ENCODE measurements at regions not wholly inside any gene's neighbourhood (a gene's known extent, or its start where the extent isn't known, plus 50 kb on each side); places are given as distances from the start of the nearest gene placed in this dataset.
"Not testable (repeated sequence)": the region's sequence is repeated elsewhere in the genome, so short reads cannot be mapped to it uniquely, and the experiment has no call there.

GRCh38 chr12:94916663-94917062 is 86.8 kb downstream of the NDUFA12 start:
- no peak for DNase-seq (ENCODE audit: low read depth in 2 of 2)

GRCh38 chr12:94909663-94910062 is 93.8 kb downstream of the NDUFA12 start:
- no peak for DNase-seq (ENCODE audit: low read depth in 2 of 2)

- DNase-seq (ENCODE audit: low read depth in 2 of 2) = not testable (repeated sequence)
Measured at GRCh38 chr12:94905749-94906148, 97.7 kb downstream of the NDUFA12 start.

GRCh38 chr12:94900496-94900895 is 103.0 kb downstream of the NDUFA12 start:
- DNase-seq (ENCODE audit: low read depth in 2 of 2) = no peak

GRCh38 chr12:94898388-94898787 is 105.1 kb downstream of the NDUFA12 start:
- no peak for DNase-seq (ENCODE audit: low read depth in 2 of 2)

- DNase-seq (ENCODE audit: low read depth in 2 of 2) = no peak
Measured at GRCh38 chr12:94892544-94893267, 110.8 kb downstream of the NDUFA12 start.

- no peak for DNase-seq (ENCODE audit: low read depth in 2 of 2)
Measured at GRCh38 chr12:94889445-94890210, 113.9 kb downstream of the NDUFA12 start.

- DNase-seq (ENCODE audit: low read depth in 2 of 2) = no peak
Measured at GRCh38 chr12:94879542-94879941, 124.0 kb downstream of the NDUFA12 start.

- no peak for DNase-seq (ENCODE audit: low read depth in 2 of 2)
Measured at GRCh38 chr12:94875525-94875924, 128.0 kb downstream of the NDUFA12 start.

GRCh38 chr12:94874518-94875302 is 128.8 kb downstream of the NDUFA12 start:
- no peak for DNase-seq (ENCODE audit: low read depth in 2 of 2)

GRCh38 chr12:94873734-94874517 is 129.6 kb downstream of the NDUFA12 start:
- DNase-seq (ENCODE audit: low read depth in 2 of 2) = no peak

- DNase-seq (ENCODE audit: low read depth in 2 of 2) = no peak
Measured at GRCh38 chr12:94872971-94873733, 130.3 kb downstream of the NDUFA12 start.

GRCh38 chr12:94872671-94872970 is 130.9 kb downstream of the NDUFA12 start:
- no peak for DNase-seq (ENCODE audit: low read depth in 2 of 2)

GRCh38 chr12:94872007-94872653 is 131.4 kb downstream of the NDUFA12 start:
- DNase-seq (ENCODE audit: low read depth in 2 of 2) = no peak

- DNase-seq (ENCODE audit: low read depth in 2 of 2) = no peak
Measured at GRCh38 chr12:94870511-94870910, 133.0 kb downstream of the NDUFA12 start.

- DNase-seq (ENCODE audit: low read depth in 2 of 2) = no peak
Measured at GRCh38 chr12:94868161-94868560, 135.3 kb downstream of the NDUFA12 start.

GRCh38 chr12:94867066-94867855 is 136.2 kb downstream of the NDUFA12 start:
- DNase-seq (ENCODE audit: low read depth in 2 of 2) = no peak

- DNase-seq (ENCODE audit: low read depth in 2 of 2) = no peak
Measured at GRCh38 chr12:94864987-94865386, 138.5 kb downstream of the NDUFA12 start.

GRCh38 chr12:94863321-94864035 is 140.0 kb downstream of the NDUFA12 start:
- no peak for DNase-seq (ENCODE audit: low read depth in 2 of 2)
